CD14-positive monocyte (primary cell): ENCODE measurements at regions not wholly inside any gene's neighbourhood (a gene's known extent, or its start where the extent isn't known, plus 50 kb on each side); places are given as distances from the start of the nearest gene placed in this dataset.

Experiments used
- DNase-seq, 3 donors: peaks; one replicate each; pipeline ENCODE4 v3.0.0-alpha.2; 2011 to 2022
- H2AFZ ChIP-seq: 2 replicates; pipeline ENCODE4 v1.6.0; 2012; ENCODE audit warnings: mild to moderate bottlenecking, low read depth, low read length, inconsistent platforms; ENCODE audit not compliant: insufficient read depth, poor library complexity, severe bottlenecking
- H3K27ac ChIP-seq, 2 donors: 1 replicate in 1 of 2; 2 replicates in 1 of 2; pipeline ENCODE4 v1.5.1; 2012 to 2013; ENCODE audit warnings: low read length in 2 of 2, control low read depth in 1 of 2, inconsistent platforms in 1 of 2, low read depth in 1 of 2, mild to moderate bottlenecking in 1 of 2
- H3K27me3 ChIP-seq, 2 donors: one replicate each; pipeline versions ENCODE4 v1.6.0 to v1.6.1; 2011 to 2013; ENCODE audit warnings: low read length in 2 of 2; ENCODE audit not compliant: control insufficient read depth in 2 of 2, insufficient read depth in 2 of 2
- H3K36me3 ChIP-seq, 2 donors: replicated peaks in 1 of 2; 1 replicate in 1 of 2; 2 replicates in 1 of 2; pipeline versions ENCODE4 v1.5.1 to v1.6.1; 2012 to 2013; ENCODE audit warnings: low read length in 2 of 2, control low read depth in 1 of 2, inconsistent platforms in 1 of 2, mild to moderate bottlenecking in 1 of 2; ENCODE audit not compliant: insufficient read depth in 2 of 2, control insufficient read depth in 1 of 2
- H3K4me1 ChIP-seq, 2 donors: 1 replicate in 1 of 2; 2 replicates in 1 of 2; pipeline versions ENCODE4 v1.5.1 to v1.6.1; 2012 to 2013; ENCODE audit warnings: low read length in 2 of 2, control low read depth in 1 of 2, inconsistent platforms in 1 of 2, mild to moderate bottlenecking in 1 of 2, moderate library complexity in 1 of 2; ENCODE audit not compliant: insufficient read depth in 2 of 2, control insufficient read depth in 1 of 2
- H3K4me2 ChIP-seq: replicated peaks from 2 replicates; pipeline ENCODE3; 2012; ENCODE audit warnings: low read length, moderate library complexity, mild to moderate bottlenecking; ENCODE audit not compliant: poor library complexity, severe bottlenecking; ENCODE audit errors: extremely low read depth
- H3K4me3 ChIP-seq, 3 experiments: fragments of 200-600 bp in 1 of 3; sonication (generic) in 1 of 3; replicated peaks in 1 of 3; 1 replicate in 2 of 3; 2 replicates in 1 of 3; pipeline ENCODE4 v1.5.1; 2011 to 2013; ENCODE audit warnings: low read length in 3 of 3, mild to moderate bottlenecking in 3 of 3, control low read depth in 2 of 3, low read depth in 2 of 3, inconsistent platforms in 1 of 3, moderate library complexity in 1 of 3
- H3K79me2 ChIP-seq: 2 replicates; pipeline ENCODE4 v1.6.0; 2012; ENCODE audit warnings: mild to moderate bottlenecking, control low read depth, inconsistent platforms, low read length, moderate library complexity; ENCODE audit not compliant: insufficient read depth
- H3K9ac ChIP-seq: 2 replicates; pipeline ENCODE4 v1.6.0; 2017; ENCODE audit warnings: low read length, mild to moderate bottlenecking; ENCODE audit not compliant: insufficient read depth, poor library complexity, severe bottlenecking
- H3K9me3 ChIP-seq, 2 donors: replicated peaks in 1 of 2; 1 replicate in 1 of 2; 2 replicates in 1 of 2; pipeline versions ENCODE4 v1.5.1 to v1.6.1; 2012 to 2013; ENCODE audit warnings: low read length in 2 of 2, control low read depth in 1 of 2; ENCODE audit not compliant: control insufficient read depth in 1 of 2, insufficient read depth in 1 of 2
- H4K20me1 ChIP-seq: 2 replicates; pipeline ENCODE4 v1.6.0; 2012; ENCODE audit warnings: mild to moderate bottlenecking, low read length, control low read depth, moderate library complexity; ENCODE audit not compliant: insufficient read depth
- H3K27ac Mint-ChIP-seq, 7 donors: one replicate each; pipeline ENCODE4 v1.8.0; 2020; ENCODE audit warnings: mild to moderate bottlenecking in 7 of 7, mixed read lengths in 7 of 7, moderate library complexity in 6 of 7, inconsistent platforms in 2 of 7
- H3K27me3 Mint-ChIP-seq, 3 donors: one replicate each; pipeline ENCODE4 v1.8.0; 2021 to 2022; ENCODE audit warnings: low read depth in 3 of 3, mild to moderate bottlenecking in 3 of 3, mixed read lengths in 3 of 3, moderate library complexity in 3 of 3, inconsistent platforms in 1 of 3
- H3K36me3 Mint-ChIP-seq, 2 donors: one replicate each; pipeline ENCODE4 v1.8.0; 2020; ENCODE audit warnings: mixed read lengths in 2 of 2, inconsistent platforms in 1 of 2, mild to moderate bottlenecking in 1 of 2
- H3K4me1 Mint-ChIP-seq: one replicate; pipeline ENCODE4 v1.8.0; 2020; ENCODE audit warnings: mild to moderate bottlenecking, mixed read lengths
- H3K4me3 Mint-ChIP-seq, 2 donors: one replicate each; pipeline ENCODE4 v1.8.0; 2020; ENCODE audit warnings: mild to moderate bottlenecking in 2 of 2, mixed read lengths in 2 of 2, moderate library complexity in 1 of 2
- H3K9me3 Mint-ChIP-seq, 7 donors: one replicate each; pipeline ENCODE4 v1.8.0; 2020 to 2022; ENCODE audit warnings: mixed read lengths in 7 of 7, mild to moderate bottlenecking in 6 of 7, moderate library complexity in 6 of 7, inconsistent platforms in 2 of 7
- CTCF ChIP-seq: fragments of 200-600 bp; IDR thresholded peaks from one replicate; pipeline ENCODE4 v1.8.0; 2022; ENCODE audit warnings: antibody characterized with exemption, mild to moderate bottlenecking
- WGBS: methylation state at CpG from one replicate; pipeline ENCODE4 v1.1.5; 2013; ENCODE audit warnings: missing lambda C conversion rate; ENCODE audit not compliant: insufficient coverage; 5-methylcytosine and 5-hydroxymethylcytosine counted together
- intact Hi-C, 2 donors: fragments of 100-400 bp; cut with micrococcal nuclease; formaldehyde crosslinking; loops; one replicate each; pipeline versions ENCODE4 v1.15.0 to v1.15.1; 2023

GRCh38 chr11:128298271-128298670, 289.1 kb downstream of the ETS1 start:
- Mint-ChIP-seq H3K9me3 (no peaks in the 10 kb centered on the region), H3K36me3 (no peaks in the 10 kb centered on the region), H3K27me3 (peaks cover 0 to 5% (median 0%) of the 10 kb centered on the region in 3 donors), H3K4me3 (no peak overlapping the region), H3K4me1 (no peaks in the 10 kb centered on the region), H3K27ac (no peak overlapping the region)
- intact Hi-C loops, result loop anchor here in 1 of 2 donors (10.0 kb wide), 1 partner anchor 467 kb away; no protein-coding TSS in a partner anchor
- no peak for TF ChIP-seq CTCF
- Histone ChIP-seq H3K9ac (no peak overlapping the region), H2AFZ (no peak overlapping the region), H3K27me3 (no peaks in the 10 kb centered on the region), H3K79me2 (no peaks in the 10 kb centered on the region), H3K4me1 (no peaks in the 10 kb centered on the region), H3K27ac (no peak overlapping the region), H3K4me3 (no peak overlapping the region), H3K36me3 (no peaks in the 10 kb centered on the region), H4K20me1 (no peaks in the 10 kb centered on the region), H3K9me3 (no peaks in the 10 kb centered on the region), H3K4me2 (no peak overlapping the region)
- no peak for DNase-seq
- 80% methylated on average over 1 of the region's 2 CpGs for WGBS

GRCh38 chr11:128297805-128298204, 289.6 kb downstream of the ETS1 start:
- Histone ChIP-seq H3K36me3 (no peaks in the 10 kb centered on the region), H4K20me1 (no peaks in the 10 kb centered on the region), H3K79me2 (no peaks in the 10 kb centered on the region), H3K27me3 (no peaks in the 10 kb centered on the region), H3K9me3 (no peaks in the 10 kb centered on the region), H3K4me3 (no peak overlapping the region), H2AFZ (no peak overlapping the region), H3K27ac (no peak overlapping the region), H3K4me1 (no peaks in the 10 kb centered on the region), H3K4me2 (no peak overlapping the region), H3K9ac (no peak overlapping the region)
- Mint-ChIP-seq H3K9me3 (no peaks in the 10 kb centered on the region), H3K27ac (no peak overlapping the region), H3K36me3 (no peaks in the 10 kb centered on the region), H3K27me3 (peaks cover 0 to 5% (median 0%) of the 10 kb centered on the region in 3 donors), H3K4me3 (no peak overlapping the region), H3K4me1 (no peaks in the 10 kb centered on the region)
- TF ChIP-seq CTCF, result no peak
- intact Hi-C loops, result loop anchor here in 1 of 2 donors (10.0 kb wide), 1 partner anchor 467 kb away; no protein-coding TSS in a partner anchor
- DNase-seq, result no peak
- no CpG with 5 or more reads among the region's 3 CpGs for WGBS
